ENCODE measurements at regions not wholly inside any gene's neighbourhood (a gene's known extent, or its start where the extent isn't known, plus 50 kb on each side); places are given as distances from the start of the nearest gene placed in this dataset.

DNA sequence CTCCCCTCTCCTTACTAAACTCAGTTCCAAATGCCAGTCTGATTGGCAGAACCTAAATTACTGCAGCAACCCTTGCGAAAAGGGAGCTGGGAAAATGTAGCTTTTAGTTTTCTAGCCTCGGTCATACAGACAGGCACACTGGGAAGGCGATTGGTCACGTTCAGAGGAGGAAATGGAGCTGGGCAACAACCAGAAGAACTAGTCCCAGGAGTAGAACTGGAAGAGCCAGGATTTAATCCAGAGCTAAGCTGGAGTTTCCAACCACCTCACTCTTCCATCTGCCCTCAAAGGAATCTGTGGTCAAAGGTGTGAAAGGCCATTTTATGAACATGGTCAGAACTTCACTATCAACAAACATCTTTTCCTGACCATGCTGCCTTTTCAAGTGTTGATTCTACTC is 155.7 kb upstream of the ARHGAP20 start:
- Histone ChIP-seq H4K20me1 (ENCODE audit: control insufficient read depth, insufficient read depth, insufficient read length) (no peaks in the 10 kb centered on the region), H3K79me2 (ENCODE audit: insufficient read depth, low read length) (no peaks in the 10 kb centered on the region), H3K23ac (ENCODE audit: insufficient read length, low read depth, low read length) (no peak overlapping the region), H3K23me2 (ENCODE audit: insufficient read length, low read depth, low read length, poor library complexity, severe bottlenecking) (no peaks in the 10 kb centered on the region), H3K27me3 (ENCODE audit: insufficient read depth, low read length) (no peaks in the 10 kb centered on the region), H2BK15ac (ENCODE audit: low read depth, low read length) (no peak overlapping the region), H3K27ac (ENCODE audit: insufficient read length, low read depth, low read length) (no peak overlapping the region), H3K14ac (ENCODE audit: insufficient read depth, low read length) (no peak overlapping the region), H3K18ac (ENCODE audit: insufficient read length, low read depth, low read length) (no peak overlapping the region), H2AK5ac (ENCODE audit: insufficient read length, low read length) (no peak overlapping the region), H2BK5ac (ENCODE audit: insufficient read length, low read length) (no peak overlapping the region), H2BK20ac (ENCODE audit: low read depth, low read length, poor library complexity, severe bottlenecking) (no peak overlapping the region), H4K91ac (ENCODE audit: insufficient read length, low read depth, low read length) (no peak overlapping the region), H3K4me2 (ENCODE audit: insufficient read depth, insufficient read length, low read length) (no peak overlapping the region), H4K8ac (replicated peaks; ENCODE audit: insufficient read length, low read depth, low read length) (no peak overlapping the region), H2AFZ (ENCODE audit: low read length) (no peak overlapping the region), H2BK120ac (ENCODE audit: low read depth, low read length, poor library complexity, severe bottlenecking) (no peak overlapping the region), H3K4ac (ENCODE audit: low read depth, low read length) (no peak overlapping the region), H4K5ac (ENCODE audit: insufficient read length, low read depth, low read length) (no peak overlapping the region), H3K9ac (ENCODE audit: extremely low read depth, insufficient read length, low read length) (no peak overlapping the region), H2BK12ac (ENCODE audit: insufficient read length, low read depth, low read length) (no peak overlapping the region), H3K4me1 (ENCODE audit: insufficient read depth, low read length) (no peaks in the 10 kb centered on the region), H3T11ph (ENCODE audit: low read length) (no peak overlapping the region), H3K79me1 (ENCODE audit: insufficient read depth, low read depth, low read length, poor library complexity, severe bottlenecking) (no peaks in the 10 kb centered on the region), H3K56ac (ENCODE audit: insufficient read length, low read depth, low read length) (no peak overlapping the region), H3K9me3 (ENCODE audit: control insufficient read depth, low read depth, low read length) (no peaks in the 10 kb centered on the region)
- H3K9me3 Mint-ChIP-seq, result no peaks in the 10 kb centered on the region
- no peak for DNase-seq
- peaks cover 3% of the 10 kb centered on the region in 2 experiments; a peak in 2 of 4 replicates for H3K4me1 Mint-ChIP-seq
- H3K27ac Mint-ChIP-seq, result no peak overlapping the region
- no peak for TF ChIP-seq CTCF (conservative IDR thresholded peaks at IDR 0.05)
- no CpG with 5 or more reads among the region's 4 CpGs for WGBS (ENCODE audit: extremely low coverage, insufficient read length, low lambda C conversion rate)
- no peaks in the 10 kb centered on the region for H3K36me3 Mint-ChIP-seq (ENCODE audit: insufficient read depth in 1 of 3, low read depth in 3 of 3)
- H3K27me3 Mint-ChIP-seq (ENCODE audit: low read depth), result no peaks in the 10 kb centered on the region
- no peak overlapping the region for H3K4me3 Mint-ChIP-seq
